HT1080 (cell line): ENCODE measurements at regions not wholly inside any gene's neighbourhood (a gene's known extent, or its start where the extent isn't known, plus 50 kb on each side); places are given as distances from the start of the nearest gene placed in this dataset.
"Not testable (repeated sequence)": the region's sequence is repeated elsewhere in the genome, so short reads cannot be mapped to it uniquely, and the experiment has no call there.

Experiments
- DNase-seq: peaks from one replicate; pipeline ENCODE4 v3.0.0-alpha.2; 2015; ENCODE audit warnings: low read depth

DNA sequence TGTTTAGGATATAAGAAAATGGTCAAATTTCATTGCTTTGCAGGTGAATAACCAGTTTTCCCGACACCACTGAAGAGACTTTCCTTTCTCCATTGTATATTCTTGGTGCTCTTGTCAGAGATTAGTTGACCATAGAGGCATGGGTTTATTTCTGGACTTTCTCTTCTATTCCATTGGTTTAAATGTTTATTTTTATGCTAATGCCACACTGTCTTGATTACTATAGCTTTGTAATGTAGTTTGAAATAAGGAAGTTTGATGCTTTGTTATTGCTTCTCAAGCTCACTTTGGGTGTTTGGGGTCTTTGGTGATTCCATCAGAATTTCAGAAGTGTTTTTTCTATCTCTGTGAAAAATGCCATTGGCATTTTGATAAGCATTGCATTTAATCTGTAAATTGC is 190.0 kb upstream of the SPRY2 start:
- DNase-seq: no peak

DNA sequence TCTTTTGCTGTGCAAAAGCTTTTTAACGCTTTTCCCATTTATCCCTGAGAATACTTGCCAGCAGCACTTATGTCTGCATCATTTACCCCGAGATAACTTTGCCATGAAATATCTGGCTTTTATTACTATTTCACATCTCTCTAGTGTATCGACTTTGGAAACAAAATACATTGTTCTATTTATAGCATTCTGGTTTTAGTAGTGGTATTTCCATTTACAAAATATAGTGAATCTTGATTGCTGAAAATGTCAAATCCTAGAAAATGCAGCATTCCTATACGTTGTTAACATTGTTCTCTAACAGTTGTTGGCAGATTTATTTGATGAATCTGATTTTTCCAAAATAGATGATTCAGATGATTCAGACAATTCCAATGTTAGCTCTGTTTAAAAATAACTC is 189.3 kb upstream of the SPRY2 start:
- DNase-seq: no peak

DNA sequence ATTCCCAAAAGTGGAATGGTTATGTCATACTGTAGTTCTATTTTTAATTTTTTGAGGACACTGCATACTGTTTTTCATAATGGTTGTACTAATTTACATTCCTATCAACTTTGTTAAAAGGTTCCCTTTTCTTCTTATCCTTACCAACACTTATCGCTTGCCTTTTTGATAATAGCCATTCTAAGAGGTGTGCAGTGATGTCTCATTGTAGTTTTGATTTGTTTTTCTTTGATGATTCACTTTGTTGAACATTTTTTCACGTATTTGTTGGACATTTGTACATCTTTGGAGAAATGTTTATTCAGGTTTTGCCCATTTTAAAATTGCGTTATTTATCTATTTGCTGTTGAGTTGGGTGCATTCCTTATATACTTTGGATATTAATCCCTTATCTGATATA is 188.8 kb upstream of the SPRY2 start:
- DNase-seq: peak; percentile 21

DNA sequence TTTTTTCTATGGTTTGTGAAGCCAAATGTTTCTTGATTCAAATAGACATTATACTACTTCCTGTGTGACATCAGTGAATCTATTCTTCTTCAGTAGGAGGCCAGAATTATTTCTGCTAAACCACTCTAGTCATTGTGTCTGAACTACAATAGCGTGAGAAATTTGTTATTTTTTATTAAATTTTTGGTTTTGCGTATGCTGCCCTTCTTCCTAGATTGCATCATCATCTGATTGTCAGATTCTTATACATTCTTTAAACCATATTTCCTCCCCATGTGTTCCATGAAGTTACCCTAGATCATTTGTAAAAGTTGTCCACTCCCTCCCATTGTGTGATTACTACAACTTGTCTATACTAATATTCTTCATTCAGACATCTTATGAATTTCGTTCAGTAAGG is 187.8 kb upstream of the SPRY2 start:
- no peak for DNase-seq

DNA sequence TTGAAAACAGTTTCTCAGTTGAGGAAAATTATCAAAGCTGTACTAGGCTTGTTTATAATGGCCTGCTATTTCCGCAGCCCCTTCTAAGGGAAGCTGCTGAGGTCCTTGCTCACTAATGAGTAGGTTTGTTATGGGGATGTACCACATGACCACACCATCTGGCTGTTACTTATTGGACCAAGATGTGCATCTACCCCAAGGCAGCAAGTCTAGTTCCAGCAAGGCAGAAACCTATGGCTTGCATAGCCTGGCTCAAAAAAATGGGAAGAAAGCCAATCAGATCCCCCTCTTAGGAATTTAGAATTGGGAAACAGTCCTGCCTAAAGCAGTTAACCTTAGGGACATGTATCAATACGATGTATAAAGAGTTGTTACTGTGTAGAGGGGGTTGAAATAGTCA is 186.5 kb upstream of the SPRY2 start:
- no peak for DNase-seq

DNA sequence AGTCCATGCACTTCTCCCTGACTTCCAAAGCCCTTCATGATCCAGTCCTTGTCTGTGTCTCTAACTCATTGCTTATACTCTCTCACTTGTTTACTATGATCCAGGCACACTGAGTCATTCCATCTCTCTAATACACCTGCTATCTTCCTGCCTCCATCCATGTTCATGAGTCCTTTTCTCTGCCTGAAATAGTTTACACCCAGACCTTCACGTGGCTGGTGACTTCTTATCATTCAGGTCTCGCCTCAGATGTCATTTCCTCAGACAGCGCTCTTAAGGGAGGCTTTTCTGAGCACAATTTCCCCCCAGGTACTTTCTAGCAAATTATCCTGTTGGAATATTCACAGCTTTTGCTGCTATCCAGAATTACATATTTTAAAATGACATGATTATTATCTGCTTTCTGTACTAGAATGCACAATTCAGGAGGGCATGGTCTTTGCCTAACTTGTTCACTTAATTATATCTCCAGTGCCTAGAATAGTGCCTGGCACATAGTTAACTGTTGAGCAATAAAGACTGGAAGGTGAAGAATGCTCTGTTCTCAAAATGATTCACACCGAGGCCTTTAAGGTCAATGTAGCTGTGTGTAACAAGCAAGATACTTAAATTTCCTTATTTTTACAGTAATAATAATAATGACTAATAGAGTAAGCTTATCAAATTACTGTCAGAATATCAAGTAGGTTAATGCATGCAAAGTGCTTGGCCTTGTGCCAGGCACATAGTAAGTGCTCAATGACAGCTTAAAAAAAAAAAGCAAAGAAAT is 183.7 kb upstream of the SPRY2 start:
- peak; percentile 8 for DNase-seq

DNA sequence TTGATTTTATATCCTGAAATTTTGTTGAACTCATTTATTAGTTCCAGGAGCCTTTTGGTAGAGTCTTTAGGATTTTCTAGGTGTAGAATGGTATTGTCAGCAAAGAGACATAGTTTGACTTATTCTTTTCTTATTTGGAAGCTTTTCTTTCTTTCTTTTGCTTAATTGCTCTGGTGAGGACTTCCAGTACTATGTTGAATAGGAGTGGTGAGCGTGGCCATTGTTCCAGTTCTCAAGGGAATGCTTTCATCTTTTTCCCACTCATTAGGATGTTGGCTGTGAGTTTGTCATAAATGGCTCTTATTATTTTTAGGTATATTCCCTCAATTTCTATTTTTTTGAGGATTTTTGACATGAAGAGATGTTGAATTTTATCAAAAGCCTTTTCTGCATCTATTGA is 182.2 kb upstream of the SPRY2 start:
- no peak for DNase-seq

DNA sequence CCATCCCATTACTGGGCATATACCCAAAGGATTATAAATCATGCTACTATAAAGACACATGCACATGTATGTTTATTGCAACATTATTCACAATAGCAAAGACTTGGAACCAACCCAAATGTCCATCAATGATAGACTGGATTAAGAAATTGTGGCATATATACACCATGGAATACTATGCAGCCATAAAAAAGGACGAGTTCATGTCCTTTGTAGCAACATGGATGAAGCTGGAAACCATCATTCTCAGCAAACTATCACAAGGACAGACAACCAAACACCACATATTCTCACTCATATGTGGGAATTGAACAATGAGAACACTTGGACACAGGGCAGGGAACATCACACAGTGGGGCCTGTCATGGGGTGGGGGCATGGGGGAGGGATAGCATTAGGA is 181.5 kb upstream of the SPRY2 start:
- not testable (repeated sequence) for DNase-seq

DNA sequence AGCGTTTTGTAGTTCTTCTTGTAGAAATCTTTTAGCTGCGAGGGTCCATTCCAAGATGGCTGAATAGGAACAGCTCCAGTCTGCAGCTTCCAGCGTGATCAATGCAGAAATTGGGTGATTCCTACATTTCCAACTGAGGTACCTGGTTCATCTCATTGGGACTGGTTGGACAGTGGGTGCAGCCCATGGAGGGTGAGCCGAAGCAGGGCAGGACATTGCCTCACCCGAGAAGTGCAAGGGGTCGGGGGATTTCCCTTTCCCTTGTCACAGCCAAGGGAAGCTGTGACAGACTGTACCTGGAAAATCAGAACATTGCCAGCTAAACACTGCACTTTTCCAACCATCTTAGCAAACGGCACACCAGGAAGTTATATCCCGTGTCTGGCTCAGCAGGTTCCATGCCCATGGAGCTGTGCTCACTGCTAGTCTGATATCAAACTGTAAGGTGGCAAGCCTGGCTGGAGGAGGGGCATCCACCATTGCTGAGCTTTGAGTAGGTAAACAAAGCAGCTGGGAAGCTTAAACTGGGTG is 176.0 kb upstream of the SPRY2 start:
- no peak for DNase-seq

DNA sequence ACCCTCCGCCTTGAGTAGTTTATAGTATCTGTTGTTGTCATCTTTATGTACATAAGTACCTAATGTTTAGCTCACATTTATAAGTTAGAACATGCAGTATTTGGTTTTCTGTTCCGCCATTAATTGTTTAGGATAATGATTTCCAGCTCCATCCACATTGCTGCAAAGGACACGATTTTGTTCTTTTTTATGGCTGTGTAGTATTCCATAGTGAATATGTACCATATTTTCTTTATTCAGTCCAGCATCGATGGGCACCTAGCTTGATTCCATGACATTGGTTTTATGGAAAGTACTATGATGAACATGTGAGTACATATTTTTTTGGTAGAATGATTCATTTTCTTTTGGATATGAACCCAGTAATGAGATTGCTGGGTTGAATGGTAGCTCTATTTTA is 174.4 kb upstream of the SPRY2 start:
- DNase-seq: no peak

DNA sequence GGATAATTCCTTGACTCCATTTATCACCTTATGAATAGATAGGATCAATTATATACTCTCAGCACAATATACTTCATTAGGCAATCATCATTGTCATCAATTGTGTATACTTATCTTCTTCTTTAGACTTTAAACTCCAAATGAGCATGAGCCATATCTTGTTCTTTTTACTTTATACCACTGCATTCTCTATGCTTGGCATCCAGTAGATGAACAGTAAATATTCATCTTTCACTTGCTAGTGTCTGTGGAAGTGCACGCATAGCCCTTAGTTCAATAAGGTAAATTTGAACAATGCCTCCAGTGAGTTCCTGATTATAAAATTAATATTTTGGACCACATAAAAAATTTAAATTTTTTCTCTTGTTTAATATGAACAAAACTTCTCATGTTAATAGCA is 172.3 kb upstream of the SPRY2 start:
- no peak for DNase-seq

DNA sequence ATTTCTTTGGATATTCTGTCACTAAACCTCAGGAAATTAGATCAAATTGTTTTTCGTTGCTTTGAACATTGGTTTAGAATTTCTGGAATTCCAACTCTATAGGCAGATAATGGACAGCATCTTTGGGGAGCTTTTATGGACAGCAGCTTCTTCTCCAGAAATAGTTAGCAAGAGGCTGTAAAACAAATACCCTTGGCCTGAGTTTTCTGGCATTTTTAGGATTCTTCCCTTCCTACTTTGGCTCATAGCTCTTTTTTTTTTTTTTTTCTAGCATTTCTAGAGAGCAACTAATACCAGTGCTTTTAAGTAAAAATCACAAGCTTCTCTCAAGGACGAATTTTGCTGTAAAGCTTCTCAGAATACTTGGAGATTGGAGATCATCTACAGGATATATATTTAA is 169.8 kb upstream of the SPRY2 start:
- DNase-seq: no peak

DNA sequence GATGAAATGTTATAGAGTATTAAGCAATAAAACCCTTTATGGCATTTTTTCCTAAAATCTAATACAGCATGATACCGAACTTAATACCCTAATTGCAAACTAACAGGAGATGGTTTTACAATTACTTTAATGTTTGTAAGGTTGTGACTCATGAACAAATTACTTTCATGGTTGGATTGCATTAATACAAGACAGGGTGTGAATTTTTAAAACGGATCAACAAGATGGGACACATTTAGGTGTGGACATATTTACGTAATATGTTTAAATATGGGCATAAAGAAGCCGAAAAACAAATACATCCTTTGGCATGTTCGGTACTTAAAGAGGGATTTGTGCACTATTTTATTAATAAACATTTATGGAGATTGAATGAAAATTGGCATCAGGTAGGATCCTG is 168.3 kb upstream of the SPRY2 start:
- DNase-seq: no peak

DNA sequence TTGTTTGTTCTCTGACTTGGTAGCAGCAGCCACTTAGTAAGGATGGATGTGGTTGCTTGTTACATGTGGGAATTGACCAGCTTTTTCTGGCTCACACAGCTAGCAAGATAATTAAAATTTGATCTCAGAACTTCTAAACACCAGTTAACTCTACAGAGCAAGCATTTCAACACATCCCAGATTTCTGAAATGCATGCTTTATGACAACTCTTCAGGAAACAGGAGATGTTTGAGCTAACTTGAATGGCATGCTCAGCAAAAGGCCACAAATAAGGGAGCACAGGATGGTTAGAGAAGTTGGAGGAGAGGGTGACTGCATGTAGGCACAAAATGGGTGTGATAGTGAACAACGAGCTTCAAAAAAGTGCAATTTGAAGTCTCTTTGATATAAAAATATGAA is 167.1 kb upstream of the SPRY2 start:
- no peak for DNase-seq

DNA sequence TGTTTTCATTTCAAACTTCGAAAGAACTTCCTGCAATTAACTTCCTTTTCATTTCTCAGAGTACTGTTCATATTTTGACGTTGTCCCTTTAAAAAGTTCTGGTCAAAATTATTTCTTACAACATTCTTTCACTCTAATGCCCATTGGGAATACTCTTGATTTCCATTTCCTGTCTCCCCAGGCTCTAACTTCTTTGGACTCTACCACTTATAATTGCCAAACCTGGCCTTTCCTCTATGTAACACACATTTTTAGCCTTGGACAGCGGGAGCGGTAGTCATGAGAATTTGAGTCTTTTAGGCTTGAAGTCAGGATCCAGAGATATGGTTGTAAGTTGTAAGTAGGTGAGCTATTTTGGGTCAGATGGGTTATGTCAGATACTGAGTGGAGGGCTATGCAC is 163.5 kb upstream of the SPRY2 start:
- DNase-seq: no peak

DNA sequence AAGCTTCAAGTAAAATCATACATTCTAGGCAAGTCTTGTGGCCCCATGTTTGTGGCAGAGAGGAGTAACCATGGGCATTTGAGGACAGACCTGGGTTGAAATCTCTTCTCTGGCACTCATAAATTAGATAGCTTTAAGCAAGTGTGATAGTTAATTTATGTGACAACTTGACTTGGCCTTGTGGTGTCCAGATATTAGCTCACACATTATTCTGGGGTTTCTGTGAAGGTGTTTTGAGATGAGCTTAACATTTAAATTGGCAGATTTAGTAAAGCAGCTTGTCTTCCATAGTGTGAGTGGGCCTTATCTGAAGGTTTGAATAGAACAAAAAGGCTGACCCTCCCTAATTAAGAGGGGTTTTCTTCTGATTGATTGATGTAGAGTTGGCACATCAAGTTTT is 161.4 kb upstream of the SPRY2 start:
- DNase-seq: no peak

DNA sequence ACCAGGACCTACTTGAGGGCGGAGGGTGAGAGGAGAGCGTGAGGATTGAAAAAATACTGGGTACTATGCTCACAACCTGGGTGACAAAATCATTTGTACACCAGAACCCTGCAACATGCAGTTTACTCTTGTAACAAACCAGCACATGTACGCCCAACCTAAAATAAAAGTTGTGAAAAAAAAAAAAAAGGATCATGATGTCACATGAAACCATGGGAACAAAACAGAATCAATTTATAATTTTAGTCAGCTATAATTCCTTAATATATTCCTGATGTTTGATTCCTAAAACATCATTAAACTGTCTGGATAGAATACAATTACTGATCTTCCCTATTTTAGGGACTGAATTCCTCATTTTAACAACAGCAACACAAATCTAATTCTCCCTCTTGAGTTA is 160.6 kb upstream of the SPRY2 start:
- DNase-seq: no peak

DNA sequence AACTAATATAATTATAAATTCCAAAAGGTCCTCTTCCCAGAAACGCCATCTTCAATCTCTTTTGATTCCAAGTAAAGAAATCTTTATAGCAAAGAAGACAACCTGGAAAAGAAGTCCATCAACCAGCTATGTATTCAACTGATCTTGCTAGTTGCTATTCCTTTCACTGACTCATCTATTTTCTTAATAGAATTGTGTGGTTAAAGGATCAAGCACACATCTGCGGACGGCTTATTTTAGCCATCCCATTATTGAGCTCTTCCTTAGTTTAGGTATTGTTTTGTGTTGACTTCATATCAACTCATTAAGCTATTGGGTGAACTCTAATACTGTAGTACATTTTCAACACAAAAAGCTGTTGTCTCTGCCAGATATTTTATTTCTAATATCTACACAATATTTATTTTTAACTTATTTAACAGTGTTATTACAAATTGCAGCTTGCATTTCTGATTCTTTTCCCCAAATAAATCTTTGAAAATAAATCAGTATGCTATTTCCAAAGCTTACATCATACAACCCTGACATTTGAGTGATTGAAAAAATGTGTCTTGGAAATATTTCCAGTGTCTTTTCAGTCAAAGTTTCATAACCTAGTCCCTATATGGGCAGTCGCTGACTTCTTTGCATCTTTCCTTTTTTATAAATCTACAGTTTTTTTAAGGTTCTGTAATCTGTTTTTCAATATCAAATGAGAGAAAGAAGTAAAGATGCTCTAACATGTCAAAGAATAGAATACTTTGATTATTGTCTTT is 158.8 kb upstream of the SPRY2 start:
- no peak for DNase-seq

DNA sequence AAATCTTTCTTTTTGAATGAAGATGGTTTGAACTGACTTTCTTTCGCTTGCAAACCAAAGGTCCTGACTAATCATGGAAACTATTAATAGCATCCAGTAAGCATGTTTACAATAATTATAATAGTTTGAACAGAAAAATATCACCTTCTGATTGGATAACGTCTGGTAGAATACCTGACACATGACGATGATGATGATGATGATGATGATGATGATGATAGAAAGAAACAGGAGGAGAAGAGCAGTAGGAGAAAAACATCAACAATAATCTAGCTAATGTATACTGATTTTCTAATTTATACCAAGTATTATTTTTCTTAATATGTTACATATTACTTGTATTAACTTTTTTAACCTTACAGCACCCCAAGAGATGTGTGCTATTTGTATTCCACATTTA is 157.5 kb upstream of the SPRY2 start:
- DNase-seq: no peak

DNA sequence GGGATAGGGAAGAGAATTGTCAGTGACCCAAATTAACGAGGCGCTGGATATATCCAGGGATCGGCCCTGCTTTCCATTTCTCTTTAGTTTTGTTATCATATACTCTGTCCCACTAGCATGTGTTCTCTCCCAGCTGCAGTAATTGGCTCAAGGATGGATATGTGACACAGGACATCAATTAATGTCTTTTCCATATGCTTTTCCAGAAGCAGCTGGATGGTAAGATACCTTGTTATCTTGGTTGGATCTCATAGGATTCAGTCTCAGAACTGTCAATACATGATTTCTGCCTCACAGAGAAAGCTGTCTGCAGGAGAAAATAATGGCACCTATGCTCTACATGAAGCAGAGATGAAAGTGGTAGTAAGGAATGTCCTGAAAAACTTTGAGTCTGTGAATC is 157.1 kb upstream of the SPRY2 start:
- no peak for DNase-seq

DNA sequence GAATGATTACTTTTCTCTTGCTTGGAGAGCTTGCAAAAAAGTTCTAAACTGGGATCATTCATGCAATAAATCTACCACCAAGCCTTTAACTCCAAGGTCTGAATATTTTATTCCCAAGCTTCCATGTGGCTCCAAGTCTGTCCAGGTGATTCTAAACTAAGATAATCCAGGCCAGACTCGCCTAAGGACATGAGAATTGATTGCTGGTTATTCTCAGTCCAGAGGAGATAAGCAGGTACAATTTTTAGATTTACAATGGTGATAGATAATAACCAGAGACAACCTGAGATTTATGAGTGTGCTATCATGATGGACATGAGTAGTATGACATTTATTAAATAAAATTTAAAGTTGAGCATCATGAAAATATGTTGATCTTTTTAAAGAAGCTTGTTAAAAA is 156.5 kb upstream of the SPRY2 start:
- no peak for DNase-seq

DNA sequence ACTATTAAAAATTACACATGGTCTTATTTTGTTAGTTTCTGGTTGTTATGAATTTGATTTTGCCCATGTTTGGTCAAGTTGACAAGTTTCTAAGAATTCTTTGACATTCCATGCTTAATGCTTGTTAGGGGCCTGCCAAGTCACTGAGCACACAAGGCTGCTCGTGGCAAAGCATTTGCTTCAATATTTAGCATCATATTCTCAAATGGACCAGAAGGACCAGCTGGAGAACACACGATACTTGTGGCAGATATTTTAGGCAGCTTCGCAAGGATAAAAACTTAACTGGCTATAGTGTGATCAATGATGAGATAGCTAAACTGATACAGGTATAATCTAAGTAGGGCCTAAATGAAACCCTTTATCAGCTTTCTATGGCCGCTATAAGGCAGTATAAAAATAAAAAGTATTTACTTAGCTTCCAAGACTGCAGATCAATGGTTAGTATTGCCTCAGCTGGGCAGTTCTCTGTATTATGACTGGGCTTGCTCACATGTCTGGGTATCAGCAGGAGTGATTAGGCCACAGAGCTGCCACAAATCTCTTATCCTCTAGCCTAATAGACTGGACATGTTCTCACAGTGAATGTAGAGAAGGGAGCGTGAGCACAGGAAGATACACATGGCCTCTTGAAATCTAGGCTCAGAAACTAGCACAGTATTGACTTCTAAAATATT is 155.9 kb upstream of the SPRY2 start:
- no peak for DNase-seq
